MCF 10A (cell line): ENCODE measurements at regions not wholly inside any gene's neighbourhood (a gene's known extent, or its start where the extent isn't known, plus 50 kb on each side); places are given as distances from the start of the nearest gene placed in this dataset.
A peak's percentile ranks its signal among the peaks of the same experiment; 100 is the strongest.

Experiments used
- BruUV-seq: library from RNA; stranded (reverse); fragments of 400-500 nt; replicated peaks from 2 replicates; lab custom pipeline; 2021; lab: Mats Ljungman, UMichigan
- CTCF ChIA-PET: fragments of 300-600 bp; sonication (Branson Sonifier 250); formaldehyde crosslinking; extraction: SDS; loops from one replicate; lab custom pipeline; 2021; ENCODE audit warnings: antibody characterized with exemption, inconsistent platforms; lab: Yijun Ruan, JAX
- POLR2A ChIA-PET: fragments of 300-600, 350-650 bp; sonication (Branson Sonifier 250); formaldehyde crosslinking; extraction: SDS; loops from one replicate; lab custom pipeline; 2020; ENCODE audit warnings: antibody characterized with exemption, inconsistent platforms; lab: Yijun Ruan, JAX
- DNase-seq: peaks from one replicate; pipeline ENCODE4 v3.0.0-alpha.2; 2018; ENCODE audit not compliant: unreplicated experiment
- H3K27ac Mint-ChIP-seq: one replicate; pipeline ENCODE4 v1.8.0; 2022; ENCODE audit warnings: mild to moderate bottlenecking, low read depth, mixed read lengths; ENCODE audit not compliant: unreplicated experiment
- H3K27me3 Mint-ChIP-seq: one replicate; pipeline ENCODE4 v1.8.0; 2022; ENCODE audit warnings: mixed read lengths; ENCODE audit not compliant: insufficient read depth, unreplicated experiment
- H3K36me3 Mint-ChIP-seq: one replicate; pipeline ENCODE4 v1.8.0; 2022; ENCODE audit warnings: mild to moderate bottlenecking, moderate library complexity, mixed read lengths; ENCODE audit not compliant: insufficient read depth, unreplicated experiment
- H3K4me1 Mint-ChIP-seq: one replicate; pipeline ENCODE4 v1.8.0; 2022; ENCODE audit warnings: mixed read lengths; ENCODE audit not compliant: insufficient read depth, unreplicated experiment
- H3K4me3 Mint-ChIP-seq: one replicate; pipeline ENCODE4 v1.8.0; 2022; ENCODE audit warnings: mild to moderate bottlenecking, moderate library complexity, mixed read lengths; ENCODE audit not compliant: unreplicated experiment
- H3K9me3 Mint-ChIP-seq: one replicate; pipeline ENCODE4 v1.8.0; 2022; ENCODE audit warnings: mixed read lengths; ENCODE audit not compliant: unreplicated experiment
- intact Hi-C: fragments of 100-400 bp; cut with micrococcal nuclease; formaldehyde crosslinking; loops from 2 replicates; pipeline ENCODE4 v1.14.1; 2022
- TF ChIP-seq, protein P1 (sequence below): fragments of 200-600 bp; IDR thresholded peaks from one replicate; pipeline ENCODE4 v1.8.0; 2022; ENCODE audit warnings: antibody characterized with exemption, mild to moderate bottlenecking; ENCODE audit not compliant: unreplicated experiment

DNA sequence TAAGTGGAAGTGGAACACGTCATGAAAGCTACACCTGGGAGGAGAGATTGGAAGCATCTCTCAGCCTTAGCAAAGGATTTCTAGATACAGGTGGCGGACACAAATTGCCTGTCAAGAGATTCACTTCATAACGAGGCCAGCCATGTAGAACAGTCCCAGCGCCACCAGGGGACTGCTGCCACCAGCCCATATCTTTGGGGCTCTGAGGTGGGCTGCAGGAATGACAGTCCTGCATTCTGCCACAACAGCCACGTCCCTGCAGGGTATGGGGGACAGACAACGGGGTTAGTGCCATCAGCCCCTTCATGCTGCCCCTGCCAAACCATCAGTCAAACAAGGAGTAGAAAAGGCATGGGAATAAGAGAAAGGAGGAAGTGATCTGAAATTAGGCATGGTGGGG is 81.2 kb upstream of the SASH1 start:
- DNase-seq: no peak
- H3K9me3 Mint-ChIP-seq: no peaks in the 10 kb centered on the region
- H3K27me3 Mint-ChIP-seq: no peaks in the 10 kb centered on the region
- H3K4me3 Mint-ChIP-seq: no peak overlapping the region
- no peak overlapping the region for H3K27ac Mint-ChIP-seq
- peaks cover 17% of the 10 kb centered on the region for H3K4me1 Mint-ChIP-seq
- ChIA-PET CTCF (interaction anchor here (0.7 to 1.1 kb wide), 2 partner anchors 21 to 84 kb away, joined by 3 read pairs; no protein-coding TSS in a partner anchor), POLR2A (interaction anchor here (2.9 kb wide), 1 partner anchor 81 kb away, joined by 13 read pairs; the partner anchor contains the start of gene SASH1)
- intact Hi-C loops: no loop called here
- no TSS peak for BruUV-seq
- TF ChIP-seq, protein P1, sequence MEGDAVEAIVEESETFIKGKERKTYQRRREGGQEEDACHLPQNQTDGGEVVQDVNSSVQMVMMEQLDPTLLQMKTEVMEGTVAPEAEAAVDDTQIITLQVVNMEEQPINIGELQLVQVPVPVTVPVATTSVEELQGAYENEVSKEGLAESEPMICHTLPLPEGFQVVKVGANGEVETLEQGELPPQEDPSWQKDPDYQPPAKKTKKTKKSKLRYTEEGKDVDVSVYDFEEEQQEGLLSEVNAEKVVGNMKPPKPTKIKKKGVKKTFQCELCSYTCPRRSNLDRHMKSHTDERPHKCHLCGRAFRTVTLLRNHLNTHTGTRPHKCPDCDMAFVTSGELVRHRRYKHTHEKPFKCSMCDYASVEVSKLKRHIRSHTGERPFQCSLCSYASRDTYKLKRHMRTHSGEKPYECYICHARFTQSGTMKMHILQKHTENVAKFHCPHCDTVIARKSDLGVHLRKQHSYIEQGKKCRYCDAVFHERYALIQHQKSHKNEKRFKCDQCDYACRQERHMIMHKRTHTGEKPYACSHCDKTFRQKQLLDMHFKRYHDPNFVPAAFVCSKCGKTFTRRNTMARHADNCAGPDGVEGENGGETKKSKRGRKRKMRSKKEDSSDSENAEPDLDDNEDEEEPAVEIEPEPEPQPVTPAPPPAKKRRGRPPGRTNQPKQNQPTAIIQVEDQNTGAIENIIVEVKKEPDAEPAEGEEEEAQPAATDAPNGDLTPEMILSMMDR: no peak
- no peaks in the 10 kb centered on the region for H3K36me3 Mint-ChIP-seq

DNA sequence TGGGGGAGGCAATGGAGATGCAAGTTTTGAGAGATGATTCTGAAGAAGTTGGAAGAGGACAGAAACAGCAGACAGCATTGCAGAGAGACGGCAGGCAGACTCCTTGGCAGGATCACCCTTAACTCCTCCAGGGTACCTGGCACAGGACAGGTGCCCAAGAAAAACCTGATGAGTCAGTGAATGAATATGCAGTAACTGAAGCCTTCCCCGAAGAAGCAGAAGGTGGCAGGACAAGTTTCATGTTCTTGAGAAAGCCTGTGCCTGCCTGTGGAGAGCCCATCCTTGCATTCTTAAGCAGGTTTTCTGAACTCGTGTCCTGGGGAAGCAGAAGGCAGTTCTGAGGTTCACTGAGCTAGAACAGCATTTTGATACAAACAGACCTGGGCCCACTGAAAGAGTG is 79.6 kb upstream of the SASH1 start:
- no TSS peak for BruUV-seq
- ChIA-PET POLR2A (interaction anchor here (0.6 to 2.9 kb wide), 7 partner anchors 21 to 203 kb away, joined by 3 to 13 read pairs (median 4); partner anchors contain the start of gene SASH1), CTCF (interaction anchor here (0.7 to 2.5 kb wide), 11 partner anchors 10 to 203 kb away, joined by 3 to 10 read pairs (median 4); no protein-coding TSS in a partner anchor)
- DNase-seq: peak; percentile 77
- Mint-ChIP-seq H3K27ac (no peak overlapping the region), H3K4me3 (no peak overlapping the region), H3K4me1 (peaks cover 24% of the 10 kb centered on the region), H3K36me3 (no peaks in the 10 kb centered on the region), H3K9me3 (no peaks in the 10 kb centered on the region), H3K27me3 (no peaks in the 10 kb centered on the region)
- intact Hi-C loops: no loop called here
- TF ChIP-seq, protein P1: no peak

DNA sequence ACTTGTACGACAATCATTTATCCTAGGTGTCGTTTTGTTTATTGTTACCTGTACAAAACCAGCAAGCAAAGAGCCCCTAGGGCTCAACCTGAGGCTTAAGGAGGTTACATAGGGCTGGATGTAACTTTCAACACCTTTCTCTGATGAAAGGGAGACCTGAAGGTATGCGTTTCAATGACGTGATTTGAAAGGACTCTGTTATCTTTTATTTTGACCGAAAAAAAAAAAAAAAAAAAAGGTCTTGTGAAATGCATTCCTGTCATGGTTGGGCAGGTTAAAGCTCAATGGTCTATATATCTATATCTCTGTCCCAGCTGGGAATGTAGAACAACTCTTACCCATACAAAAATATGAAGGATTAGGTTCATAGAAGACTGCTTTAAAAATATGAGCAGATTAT is 78.7 kb upstream of the SASH1 start:
- no peaks in the 10 kb centered on the region for H3K9me3 Mint-ChIP-seq
- no peaks in the 10 kb centered on the region for H3K36me3 Mint-ChIP-seq
- no peak overlapping the region for H3K4me3 Mint-ChIP-seq
- DNase-seq: no peak
- BruUV-seq: no TSS peak
- ChIA-PET POLR2A (interaction anchor here (0.6 to 2.9 kb wide), 12 partner anchors 66 to 252 kb away, joined by 3 to 13 read pairs (median 4); partner anchors contain the start of gene SASH1), CTCF (interaction anchor here (0.6 to 2.5 kb wide), 12 partner anchors 12 to 245 kb away, joined by 3 to 10 read pairs (median 4); no protein-coding TSS in a partner anchor)
- TF ChIP-seq, protein P1: no peak
- no peaks in the 10 kb centered on the region for H3K27me3 Mint-ChIP-seq
- no peak overlapping the region for H3K27ac Mint-ChIP-seq
- peaks cover 24% of the 10 kb centered on the region for H3K4me1 Mint-ChIP-seq
- intact Hi-C loops: no loop called here

DNA sequence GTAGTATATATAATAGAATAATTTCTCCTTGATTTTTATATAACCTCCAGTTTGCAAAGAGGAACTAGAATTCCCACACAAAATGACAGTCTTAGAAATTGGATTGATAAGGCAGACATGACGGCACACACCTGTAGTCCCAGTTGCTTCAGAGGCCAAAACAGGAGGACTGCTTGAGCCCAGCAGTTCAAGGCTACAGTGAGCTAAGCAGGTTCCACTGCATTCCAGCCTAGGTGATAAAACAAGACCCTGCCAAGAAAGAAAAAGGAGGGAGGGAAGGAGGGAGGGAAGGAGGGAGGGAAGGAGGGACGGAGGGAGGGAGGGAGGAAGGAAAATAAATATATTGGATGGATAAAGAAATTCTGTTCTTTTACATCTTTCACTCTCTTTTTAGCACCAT is 77.6 kb upstream of the SASH1 start:
- no TSS peak for BruUV-seq
- Mint-ChIP-seq H3K27ac (no peak overlapping the region), H3K9me3 (no peaks in the 10 kb centered on the region), H3K4me1 (peaks cover 24% of the 10 kb centered on the region), H3K4me3 (no peak overlapping the region), H3K27me3 (no peaks in the 10 kb centered on the region), H3K36me3 (no peaks in the 10 kb centered on the region)
- DNase-seq: no peak
- ChIA-PET CTCF (interaction anchor here (0.9 to 3.7 kb wide), 3 partner anchors 9 to 87 kb away, joined by 3 to 21 read pairs (median 13); no protein-coding TSS in a partner anchor), POLR2A (interaction anchor here (0.7 kb wide), 1 partner anchor 1086 kb away, joined by 3 read pairs; no protein-coding TSS in a partner anchor)
- intact Hi-C loops: no loop called here
- TF ChIP-seq, protein P1: no peak
